H9 (cell line): ENCODE measurements at regions not wholly inside any gene's neighbourhood (a gene's known extent, or its start where the extent isn't known, plus 50 kb on each side); places are given as distances from the start of the nearest gene placed in this dataset.

Source experiments
- DNase-seq: peaks from one replicate; pipeline ENCODE4 v3.0.0-alpha.2; 2017
- H2AFZ ChIP-seq: one replicate; pipeline ENCODE4 v1.6.1; 2013; ENCODE audit warnings: mild to moderate bottlenecking, low read length, control low read depth, moderate library complexity
- H2AK5ac ChIP-seq: 2 replicates; pipeline ENCODE4 v1.6.1; 2013; ENCODE audit warnings: low read length, control low read depth, mixed read lengths; ENCODE audit not compliant: insufficient read length
- H2BK120ac ChIP-seq: one replicate; pipeline ENCODE4 v1.6.1; 2013; ENCODE audit warnings: low read depth, mild to moderate bottlenecking, low read length, control low read depth, inconsistent platforms; ENCODE audit not compliant: poor library complexity, severe bottlenecking
- H2BK12ac ChIP-seq: 2 replicates; pipeline ENCODE4 v1.6.1; 2013; ENCODE audit warnings: low read length, control low read depth, mixed read lengths, low read depth; ENCODE audit not compliant: insufficient read length
- H2BK15ac ChIP-seq: 2 replicates; pipeline ENCODE4 v1.6.1; 2013; ENCODE audit warnings: low read depth, low read length, control low read depth
- H2BK20ac ChIP-seq: one replicate; pipeline ENCODE4 v1.6.1; 2013; ENCODE audit warnings: low read depth, mild to moderate bottlenecking, low read length, control low read depth, inconsistent platforms; ENCODE audit not compliant: poor library complexity, severe bottlenecking
- H2BK5ac ChIP-seq: 2 replicates; pipeline ENCODE4 v1.6.1; 2013; ENCODE audit warnings: low read length, control low read depth, mixed read lengths; ENCODE audit not compliant: insufficient read length
- H3K14ac ChIP-seq: 2 replicates; pipeline ENCODE4 v1.6.1; 2013; ENCODE audit warnings: low read length, control low read depth; ENCODE audit not compliant: insufficient read depth
- H3K18ac ChIP-seq: 2 replicates; pipeline ENCODE4 v1.6.1; 2013; ENCODE audit warnings: low read depth, mild to moderate bottlenecking, mixed read lengths, low read length, control low read depth; ENCODE audit not compliant: insufficient read length
- H3K23ac ChIP-seq: 2 replicates; pipeline ENCODE4 v1.6.1; 2013; ENCODE audit warnings: low read length, control low read depth, mixed read lengths, low read depth; ENCODE audit not compliant: insufficient read length
- H3K23me2 ChIP-seq: 2 replicates; pipeline ENCODE4 v1.6.1; 2013; ENCODE audit warnings: low read depth, mild to moderate bottlenecking, mixed read lengths, low read length, control low read depth; ENCODE audit not compliant: insufficient read length, poor library complexity, severe bottlenecking
- H3K27ac ChIP-seq: 2 replicates; pipeline ENCODE4 v1.5.1; 2013; ENCODE audit warnings: low read length, control low read depth, mixed read lengths, low read depth; ENCODE audit not compliant: insufficient read length
- H3K27me3 ChIP-seq: 2 replicates; pipeline ENCODE4 v1.6.1; 2013; ENCODE audit warnings: low read length, control low read depth, inconsistent platforms; ENCODE audit not compliant: insufficient read depth
- H3K4ac ChIP-seq: 2 replicates; pipeline ENCODE4 v1.6.1; 2013; ENCODE audit warnings: low read depth, mild to moderate bottlenecking, control low read depth, inconsistent platforms, low read length, moderate library complexity
- H3K4me1 ChIP-seq: 2 replicates; pipeline ENCODE4 v1.6.1; 2013; ENCODE audit warnings: low read length, control low read depth, inconsistent platforms; ENCODE audit not compliant: insufficient read depth
- H3K4me2 ChIP-seq: 2 replicates; pipeline ENCODE4 v1.6.1; 2013; ENCODE audit warnings: low read length, control low read depth, mixed read lengths; ENCODE audit not compliant: insufficient read length, insufficient read depth
- H3K56ac ChIP-seq: 2 replicates; pipeline ENCODE4 v1.6.1; 2013; ENCODE audit warnings: low read depth, mild to moderate bottlenecking, mixed read lengths, low read length, control low read depth; ENCODE audit not compliant: insufficient read length
- H3K79me1 ChIP-seq: 2 replicates; pipeline ENCODE4 v1.6.1; 2013; ENCODE audit warnings: low read depth, mild to moderate bottlenecking, moderate library complexity, low read length, control low read depth, inconsistent platforms; ENCODE audit not compliant: insufficient read depth, poor library complexity, severe bottlenecking
- H3K79me2 ChIP-seq: 2 replicates; pipeline ENCODE4 v1.6.1; 2013; ENCODE audit warnings: low read length, control low read depth, inconsistent platforms; ENCODE audit not compliant: insufficient read depth
- H3K9ac ChIP-seq: 2 replicates; pipeline ENCODE4 v1.6.1; 2013; ENCODE audit warnings: low read length, control low read depth, mixed read lengths; ENCODE audit not compliant: insufficient read length; ENCODE audit errors: extremely low read depth
- H3K9me3 ChIP-seq: one replicate; pipeline ENCODE4 v1.6.1; 2013; ENCODE audit warnings: low read depth, low read length, inconsistent platforms; ENCODE audit not compliant: control insufficient read depth
- H3T11ph ChIP-seq: one replicate; pipeline ENCODE4 v1.6.1; 2013; ENCODE audit warnings: mild to moderate bottlenecking, low read length, control low read depth, inconsistent platforms
- H4K20me1 ChIP-seq: one replicate; pipeline ENCODE4 v1.6.1; 2013; ENCODE audit not compliant: control insufficient read depth, insufficient read length, insufficient read depth
- H4K5ac ChIP-seq: 2 replicates; pipeline ENCODE4 v1.6.1; 2013; ENCODE audit warnings: low read depth, mild to moderate bottlenecking, mixed read lengths, low read length, control low read depth; ENCODE audit not compliant: insufficient read length
- H4K8ac ChIP-seq: replicated peaks from 2 replicates; pipeline ENCODE4 v1.6.1; 2013; ENCODE audit warnings: low read length, control low read depth, mixed read lengths, low read depth; ENCODE audit not compliant: insufficient read length
- H4K91ac ChIP-seq: 2 replicates; pipeline ENCODE4 v1.6.1; 2013; ENCODE audit warnings: low read depth, mild to moderate bottlenecking, moderate library complexity, mixed read lengths, low read length, control low read depth; ENCODE audit not compliant: insufficient read length
- H3K27ac Mint-ChIP-seq, 3 experiments: 2 replicates in 2 of 3; 3 replicates in 1 of 3; pipeline ENCODE4 v1.8.0; 2020 to 2021; ENCODE audit warnings: mixed read lengths in 3 of 3, mild to moderate bottlenecking in 1 of 3, moderate library complexity in 1 of 3
- H3K27me3 Mint-ChIP-seq: 2 replicates; pipeline ENCODE4 v1.8.0; 2021; ENCODE audit warnings: low read depth, mild to moderate bottlenecking, moderate library complexity, mixed read lengths
- H3K36me3 Mint-ChIP-seq, 3 experiments: 2 replicates in 2 of 3; 3 replicates in 1 of 3; pipeline ENCODE4 v1.8.0; 2020 to 2021; ENCODE audit warnings: low read depth in 3 of 3, mixed read lengths in 3 of 3; ENCODE audit not compliant: insufficient read depth in 1 of 3
- H3K4me1 Mint-ChIP-seq, 2 experiments: 2 replicates each; pipeline ENCODE4 v1.8.0; 2020; ENCODE audit warnings: mixed read lengths in 2 of 2
- H3K4me3 Mint-ChIP-seq, 2 experiments: 2 replicates in 1 of 2; 3 replicates in 1 of 2; pipeline ENCODE4 v1.8.0; 2020 to 2021; ENCODE audit warnings: mild to moderate bottlenecking in 2 of 2, mixed read lengths in 2 of 2, moderate library complexity in 1 of 2
- H3K9me3 Mint-ChIP-seq, 2 experiments: 2 replicates in 1 of 2; 3 replicates in 1 of 2; pipeline ENCODE4 v1.8.0; 2020; ENCODE audit warnings: mild to moderate bottlenecking in 2 of 2, mixed read lengths in 2 of 2, moderate library complexity in 1 of 2
- CTCF ChIP-seq: fragments of 200-600 bp; sonication (generic); conservative IDR thresholded peaks from 3 replicates; pipeline ENCODE4 v1.8.0; 2021; ENCODE audit warnings: antibody characterized with exemption, mild to moderate bottlenecking
- WGBS: extraction: QIAGEN DNeasy Blood & Tissue Kit; methylation state at CpG from one replicate; pipeline ENCODE4 v1.1.7; 2013; ENCODE audit warnings: missing lambda C conversion rate, low lambda C conversion rate, mixed read lengths; ENCODE audit not compliant: insufficient read length; ENCODE audit errors: extremely low coverage; 5-methylcytosine and 5-hydroxymethylcytosine counted together

- no peak overlapping the region for H4K5ac ChIP-seq
- no peak overlapping the region for H2BK20ac ChIP-seq
- H4K8ac ChIP-seq: no peak overlapping the region
- H3K23me2 ChIP-seq: no peaks in the 10 kb centered on the region
- no peak overlapping the region for H3K4me2 ChIP-seq
- TF ChIP-seq CTCF: no peak
- peaks cover 2 to 8% (median 7%) of the 10 kb centered on the region in 3 experiments; a peak in 5 of 7 replicates for H3K36me3 Mint-ChIP-seq
- H3K27ac Mint-ChIP-seq: peak overlapping the region; percentile 69 to 98 (median 97); a peak in 6 of 7 replicates
- H3K4me1 ChIP-seq: peaks cover 10% of the 10 kb centered on the region; the same call in 1 of the 2 replicates
- WGBS: no CpG with 5 or more reads among the region's 7 CpGs
- H3K23ac ChIP-seq: no peak overlapping the region
- no peaks in the 10 kb centered on the region for H3K79me2 ChIP-seq
- H2BK120ac ChIP-seq: no peak overlapping the region
- H3K4ac ChIP-seq: no peak overlapping the region
- no peaks in the 10 kb centered on the region for H3K27me3 ChIP-seq
- H2BK5ac ChIP-seq: no peak overlapping the region
- DNase-seq: no peak
- H3K9me3 Mint-ChIP-seq: peaks cover 5 to 7% of the 10 kb centered on the region in 2 experiments; a peak in 3 of 5 replicates
- H3K79me1 ChIP-seq: no peaks in the 10 kb centered on the region
- no peak overlapping the region for H2BK12ac ChIP-seq
- no peaks in the 10 kb centered on the region for H3K27me3 Mint-ChIP-seq
- peaks cover 39 to 41% of the 10 kb centered on the region in 2 experiments for H3K4me1 Mint-ChIP-seq
- no peak overlapping the region; the same call in 1 of the 2 replicates for H3K14ac ChIP-seq
- H4K91ac ChIP-seq: no peak overlapping the region
- peak overlapping the region; percentile 71 for H2AFZ ChIP-seq
- no peak overlapping the region for H3T11ph ChIP-seq
- H3K18ac ChIP-seq: no peak overlapping the region
- no peaks in the 10 kb centered on the region for H3K9me3 ChIP-seq
- H2AK5ac ChIP-seq: no peak overlapping the region
- H3K4me3 Mint-ChIP-seq: no peak overlapping the region; a peak in 1 of 5 replicates
- peak overlapping the region; percentile 74 for H3K27ac ChIP-seq
- H2BK15ac ChIP-seq: no peak overlapping the region
- H4K20me1 ChIP-seq: no peaks in the 10 kb centered on the region
- no peak overlapping the region for H3K56ac ChIP-seq
- no peak overlapping the region for H3K9ac ChIP-seq
Measured at GRCh38 chr4:123545667-123546572, 149.3 kb downstream of the SPRY1 start.
